AG04450 (cell line): ENCODE measurements at regions not wholly inside any gene's neighbourhood (a gene's known extent, or its start where the extent isn't known, plus 50 kb on each side); places are given as distances from the start of the nearest gene placed in this dataset.
A peak's percentile ranks its signal among the peaks of the same experiment; 100 is the strongest.

Experiments
- CTCF ChIA-PET: fragments of 300-600, 350-600 bp; formaldehyde crosslinking; extraction: SDS; loops from one replicate; lab custom pipeline; 2022; ENCODE audit warnings: antibody characterized with exemption, inconsistent platforms; lab: Charles Lee
- POLR2A ChIA-PET: fragments of 350-600 bp; formaldehyde crosslinking; extraction: SDS; loops from one replicate; lab custom pipeline; 2021; ENCODE audit warnings: antibody characterized with exemption, inconsistent platforms; lab: Yijun Ruan, JAX
- DNase-seq: peaks from one replicate; pipeline ENCODE4 v3.0.0-alpha.2; 2011; ENCODE audit warnings: low read depth, low spot score
- H3K27ac ChIP-seq: one replicate; pipeline ENCODE4 v1.5.1; 2012; ENCODE audit warnings: low read depth, low read length, control low read depth
- H3K27me3 ChIP-seq: one replicate; pipeline ENCODE4 v1.6.0; 2012; ENCODE audit warnings: low read length; ENCODE audit not compliant: control insufficient read depth, insufficient read depth
- H3K4me3 ChIP-seq: 2 replicates; pipeline ENCODE4 v1.5.1; 2011; ENCODE audit warnings: mild to moderate bottlenecking, low read depth, low read length, control low read depth
- H3K9me3 ChIP-seq: 2 replicates; pipeline ENCODE4 v1.5.1; 2012; ENCODE audit warnings: low read length; ENCODE audit not compliant: control insufficient read depth, insufficient read depth
- TF ChIP-seq, protein P1 (sequence below): IDR thresholded peaks from 2 replicates; pipeline ENCODE4 v1.5.1; 2011; ENCODE audit warnings: low read depth, low read length, control low read depth, inconsistent platforms

DNA sequence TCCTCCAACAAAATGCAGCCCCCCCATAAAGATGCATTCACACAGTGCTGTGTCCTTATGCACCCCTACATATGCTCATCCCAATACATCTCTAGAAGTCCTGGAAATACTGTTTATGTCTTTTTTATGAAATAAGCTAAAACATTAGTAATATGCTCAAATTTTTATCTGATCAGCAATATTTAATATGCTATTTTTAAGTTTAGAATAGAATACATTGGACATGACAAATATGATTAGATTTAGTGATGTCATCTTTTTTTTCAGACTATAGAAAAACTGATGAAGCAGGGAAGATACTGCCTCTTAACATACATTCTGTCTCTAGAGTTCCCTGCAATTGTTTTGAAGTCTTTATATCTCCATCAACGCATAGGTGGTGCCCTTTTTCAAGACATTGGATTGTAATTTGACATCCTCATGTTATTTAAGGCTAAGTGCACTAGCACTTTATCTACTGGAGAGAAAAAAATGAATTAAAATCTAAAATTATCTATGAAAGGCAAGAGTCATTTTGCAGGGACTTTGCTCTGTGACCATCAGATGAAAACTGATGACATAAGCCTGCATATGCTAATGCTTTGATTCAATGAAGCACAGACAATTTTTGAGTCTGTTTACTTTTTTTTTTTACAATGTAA is 395.3 kb downstream of the LPIN1 start:
- ChIA-PET CTCF (interaction anchor here (0.6 to 1.5 kb wide), 2 partner anchors 38 to 575 kb away, joined by 3 read pairs; partner anchors contain the start of gene TRIB2), POLR2A (no interaction called here)
- Histone ChIP-seq H3K4me3 (no peak overlapping the region), H3K9me3 (no peaks in the 10 kb centered on the region), H3K27ac (no peak overlapping the region), H3K27me3 (peaks cover 22% of the 10 kb centered on the region)
- TF ChIP-seq, protein P1, sequence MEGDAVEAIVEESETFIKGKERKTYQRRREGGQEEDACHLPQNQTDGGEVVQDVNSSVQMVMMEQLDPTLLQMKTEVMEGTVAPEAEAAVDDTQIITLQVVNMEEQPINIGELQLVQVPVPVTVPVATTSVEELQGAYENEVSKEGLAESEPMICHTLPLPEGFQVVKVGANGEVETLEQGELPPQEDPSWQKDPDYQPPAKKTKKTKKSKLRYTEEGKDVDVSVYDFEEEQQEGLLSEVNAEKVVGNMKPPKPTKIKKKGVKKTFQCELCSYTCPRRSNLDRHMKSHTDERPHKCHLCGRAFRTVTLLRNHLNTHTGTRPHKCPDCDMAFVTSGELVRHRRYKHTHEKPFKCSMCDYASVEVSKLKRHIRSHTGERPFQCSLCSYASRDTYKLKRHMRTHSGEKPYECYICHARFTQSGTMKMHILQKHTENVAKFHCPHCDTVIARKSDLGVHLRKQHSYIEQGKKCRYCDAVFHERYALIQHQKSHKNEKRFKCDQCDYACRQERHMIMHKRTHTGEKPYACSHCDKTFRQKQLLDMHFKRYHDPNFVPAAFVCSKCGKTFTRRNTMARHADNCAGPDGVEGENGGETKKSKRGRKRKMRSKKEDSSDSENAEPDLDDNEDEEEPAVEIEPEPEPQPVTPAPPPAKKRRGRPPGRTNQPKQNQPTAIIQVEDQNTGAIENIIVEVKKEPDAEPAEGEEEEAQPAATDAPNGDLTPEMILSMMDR: no peak
- no peak for DNase-seq

DNA sequence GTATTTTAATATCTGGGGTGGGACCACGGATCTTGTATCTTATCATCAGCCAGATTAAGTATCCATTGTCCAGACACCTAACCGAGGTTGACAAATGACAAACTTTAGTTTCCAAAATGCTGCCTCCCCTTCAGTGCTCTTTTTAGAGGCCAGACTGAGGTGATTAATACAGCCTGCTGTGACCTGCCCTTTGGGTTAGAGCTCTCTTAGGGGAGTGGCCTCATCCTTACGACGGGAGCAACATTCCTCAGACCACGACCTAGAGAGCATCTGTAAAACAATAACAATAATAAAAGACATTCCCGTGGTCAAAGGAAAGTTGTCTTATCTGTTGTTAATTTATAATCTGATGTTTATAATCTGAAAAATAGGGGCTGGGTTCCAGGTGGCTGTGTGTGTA is 405.3 kb downstream of the LPIN1 start:
- Histone ChIP-seq H3K9me3 (no peaks in the 10 kb centered on the region), H3K27ac (no peak overlapping the region), H3K27me3 (no peaks in the 10 kb centered on the region), H3K4me3 (no peak overlapping the region)
- TF ChIP-seq, protein P1: no peak
- CTCF ChIA-PET: no interaction called here
- no peak for DNase-seq
- POLR2A ChIA-PET: interaction anchor here (0.7 kb wide), 1 partner anchor 76 kb away, joined by 3 read pairs; no protein-coding TSS in a partner anchor

DNA sequence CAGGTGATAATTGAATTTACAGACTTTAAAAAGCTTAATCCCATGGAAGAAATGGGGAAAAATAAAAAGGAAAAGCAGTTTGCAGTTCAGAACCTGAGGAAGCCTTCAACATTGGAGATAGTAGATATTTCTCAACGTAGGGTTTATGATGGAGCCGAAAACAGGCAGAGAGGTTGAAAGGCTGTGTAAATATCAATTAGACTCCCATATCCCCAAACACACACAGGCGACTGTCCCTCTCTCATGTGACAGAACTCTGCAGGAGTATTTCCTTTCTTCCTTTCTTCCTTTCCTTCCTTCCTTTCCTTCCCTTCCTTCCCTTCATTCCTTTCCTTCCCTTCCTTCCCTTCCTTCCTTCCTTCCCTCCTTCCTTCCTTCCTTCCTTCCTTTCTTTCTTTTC is 406.5 kb downstream of the LPIN1 start:
- no peak overlapping the region for H3K4me3 ChIP-seq
- POLR2A ChIA-PET: no interaction called here

DNA sequence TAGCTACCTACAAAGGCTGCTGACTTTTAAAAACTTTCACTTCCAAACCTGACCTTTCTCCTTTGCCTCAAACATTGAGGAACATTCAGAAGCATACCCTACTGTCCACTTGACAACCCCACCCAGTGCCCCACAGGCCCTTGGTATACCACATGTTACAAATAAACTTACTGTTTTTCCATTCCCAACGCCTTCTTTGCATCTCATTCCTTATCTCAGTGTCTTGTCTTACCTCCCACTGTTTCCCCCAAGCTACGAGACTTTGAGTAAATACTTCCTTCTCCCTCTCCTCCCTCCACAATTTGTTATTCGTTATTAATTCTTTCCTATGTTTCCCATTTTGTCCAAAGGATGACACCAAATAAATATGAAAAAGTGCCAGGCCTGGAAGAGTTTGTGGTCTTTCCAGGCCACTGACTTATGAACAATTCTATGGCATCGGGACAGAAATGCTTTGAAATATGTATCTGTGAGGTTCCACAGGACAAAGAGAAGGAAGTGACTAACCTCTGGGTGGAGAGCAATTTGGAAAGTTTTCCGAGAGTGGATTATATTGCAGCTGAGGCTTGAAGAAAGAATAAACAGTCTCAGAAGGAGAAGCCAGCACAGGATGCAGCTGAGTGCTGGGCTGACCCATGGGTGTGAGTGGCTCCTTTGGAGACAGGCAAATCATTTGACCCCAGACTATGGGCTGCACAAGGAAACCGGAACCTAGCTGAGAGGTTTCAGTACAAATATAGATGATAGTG is 409.0 kb downstream of the LPIN1 start:
- no peak overlapping the region for H3K4me3 ChIP-seq

More for the DNA sequence above, 406.5 kb downstream of the LPIN1 start:
- TF ChIP-seq, protein P1: no peak
- no peak for DNase-seq
- Histone ChIP-seq H3K27me3 (no peaks in the 10 kb centered on the region), H3K9me3 (no peaks in the 10 kb centered on the region), H3K27ac (no peak overlapping the region)
- CTCF ChIA-PET: no interaction called here

More for the DNA sequence above, 409.0 kb downstream of the LPIN1 start:
- ChIA-PET CTCF (interaction anchor here (1.0 kb wide), 1 partner anchor 13 kb away, joined by 5 read pairs; no protein-coding TSS in a partner anchor), POLR2A (interaction anchor here (2.0 kb wide), 1 partner anchor 14 kb away, joined by 4 read pairs; no protein-coding TSS in a partner anchor)
- peak; percentile 54 for DNase-seq
- TF ChIP-seq, protein P1: no peak
- Histone ChIP-seq H3K27ac (no peak overlapping the region), H3K27me3 (no peaks in the 10 kb centered on the region), H3K9me3 (no peaks in the 10 kb centered on the region)
